Endodermal cell (in vitro differentiated cells): ENCODE measurements at regions not wholly inside any gene's neighbourhood (a gene's known extent, or its start where the extent isn't known, plus 50 kb on each side); places are given as distances from the start of the nearest gene placed in this dataset.

Experiments
- DNase-seq: peaks from one replicate; pipeline ENCODE4 v3.0.0-alpha.2; 2017
- H3K27ac ChIP-seq: 2 replicates; pipeline ENCODE4 v1.5.1; 2013; ENCODE audit warnings: mild to moderate bottlenecking, low read depth, low read length, moderate library complexity
- H3K27me3 ChIP-seq: 2 replicates; pipeline ENCODE4 v1.6.1; 2013; ENCODE audit warnings: mild to moderate bottlenecking, low read length, moderate library complexity; ENCODE audit not compliant: insufficient read depth, control insufficient read depth, poor library complexity, severe bottlenecking
- H3K36me3 ChIP-seq: 2 replicates; pipeline ENCODE4 v1.7.0; 2013; ENCODE audit warnings: mild to moderate bottlenecking, low read length, moderate library complexity; ENCODE audit not compliant: control insufficient read depth, insufficient read depth
- H3K4me1 ChIP-seq: one replicate; pipeline ENCODE4 v1.7.0; 2013; ENCODE audit warnings: low read length; ENCODE audit not compliant: control insufficient read depth, insufficient read depth
- H3K4me3 ChIP-seq: 2 replicates; pipeline ENCODE4 v1.5.1; 2013; ENCODE audit warnings: mild to moderate bottlenecking, low read length, moderate library complexity
- H3K9ac ChIP-seq: 2 replicates; pipeline ENCODE4 v1.6.1; 2013; ENCODE audit warnings: mild to moderate bottlenecking, low read length, moderate library complexity; ENCODE audit not compliant: poor library complexity, severe bottlenecking; ENCODE audit errors: extremely low read depth
- H3K9me3 ChIP-seq: 2 replicates; pipeline ENCODE4 v1.6.1; 2013; ENCODE audit warnings: mild to moderate bottlenecking, low read length, moderate library complexity; ENCODE audit not compliant: control insufficient read depth
- H3K27ac Mint-ChIP-seq: 2 replicates; pipeline ENCODE4 v1.8.0; 2020; ENCODE audit warnings: mixed read lengths
- H3K27me3 Mint-ChIP-seq: 2 replicates; pipeline ENCODE4 v1.8.0; 2021; ENCODE audit warnings: mild to moderate bottlenecking, mixed read lengths; ENCODE audit not compliant: insufficient read depth
- H3K36me3 Mint-ChIP-seq: 2 replicates; pipeline ENCODE4 v1.8.0; 2020; ENCODE audit warnings: low read depth, mixed read lengths
- H3K4me1 Mint-ChIP-seq: 2 replicates; pipeline ENCODE4 v1.8.0; 2020; ENCODE audit warnings: mixed read lengths
- H3K4me3 Mint-ChIP-seq: 2 replicates; pipeline ENCODE4 v1.8.0; 2020; ENCODE audit warnings: mild to moderate bottlenecking, moderate library complexity, mixed read lengths
- H3K9me3 Mint-ChIP-seq: 2 replicates; pipeline ENCODE4 v1.8.0; 2020; ENCODE audit warnings: mild to moderate bottlenecking, mixed read lengths
- WGBS, 2 experiments: methylation state at CpG; one replicate each; pipeline versions ENCODE4 v1.1.5 to v1.1.7; 2013; ENCODE audit warnings: missing lambda C conversion rate in 2 of 2, mixed read lengths in 1 of 2; ENCODE audit not compliant: insufficient coverage in 1 of 2, insufficient read length in 1 of 2; 5-methylcytosine and 5-hydroxymethylcytosine counted together
- TF ChIP-seq, protein P1 (sequence below): fragments of 200-600 bp; sonication (generic); conservative IDR thresholded peaks from 2 replicates; pipeline ENCODE4 v1.5.0; 2021; ENCODE audit warnings: antibody characterized with exemption, mild to moderate bottlenecking

DNA sequence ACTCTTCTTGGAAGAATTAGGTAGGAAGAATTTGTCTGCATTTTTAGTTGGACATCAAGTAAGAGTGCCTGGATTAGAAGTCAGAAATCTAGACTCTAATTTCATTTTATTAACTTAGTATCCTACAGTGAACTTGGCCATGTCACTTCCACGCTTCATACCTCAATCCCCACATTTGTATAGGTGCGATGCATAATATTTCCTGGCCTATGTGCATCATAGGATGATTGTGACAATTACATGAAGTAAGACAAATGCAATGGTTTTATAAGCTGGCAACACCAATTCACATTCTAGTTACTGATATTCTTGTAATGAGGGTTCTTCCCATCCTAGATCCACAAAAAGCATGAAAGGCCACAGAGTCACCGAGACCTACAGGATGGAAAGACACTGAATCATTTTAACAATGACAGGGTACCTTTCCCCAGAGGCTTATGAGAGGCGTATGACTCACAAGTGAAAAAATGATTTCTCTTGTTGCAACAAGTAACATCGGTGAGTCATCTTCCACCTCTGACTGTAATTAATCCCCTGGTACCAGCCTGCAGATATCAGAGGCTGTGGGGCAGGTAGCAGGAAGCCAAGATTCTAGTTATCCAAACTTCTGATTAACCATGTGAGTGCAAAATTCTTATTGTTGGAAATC is 56.0 kb upstream of the OR5AK2 start:
- Histone ChIP-seq H3K27me3 (no peaks in the 10 kb centered on the region), H3K27ac (no peak overlapping the region), H3K4me3 (no peak overlapping the region), H3K9ac (no peak overlapping the region), H3K4me1 (no peaks in the 10 kb centered on the region), H3K36me3 (no peaks in the 10 kb centered on the region), H3K9me3 (no peaks in the 10 kb centered on the region)
- Mint-ChIP-seq H3K27ac (no peak overlapping the region), H3K27me3 (no peaks in the 10 kb centered on the region), H3K4me1 (no peaks in the 10 kb centered on the region), H3K9me3 (no peaks in the 10 kb centered on the region), H3K4me3 (no peak overlapping the region), H3K36me3 (no peaks in the 10 kb centered on the region)
- no peak for DNase-seq
- TF ChIP-seq, protein P1, sequence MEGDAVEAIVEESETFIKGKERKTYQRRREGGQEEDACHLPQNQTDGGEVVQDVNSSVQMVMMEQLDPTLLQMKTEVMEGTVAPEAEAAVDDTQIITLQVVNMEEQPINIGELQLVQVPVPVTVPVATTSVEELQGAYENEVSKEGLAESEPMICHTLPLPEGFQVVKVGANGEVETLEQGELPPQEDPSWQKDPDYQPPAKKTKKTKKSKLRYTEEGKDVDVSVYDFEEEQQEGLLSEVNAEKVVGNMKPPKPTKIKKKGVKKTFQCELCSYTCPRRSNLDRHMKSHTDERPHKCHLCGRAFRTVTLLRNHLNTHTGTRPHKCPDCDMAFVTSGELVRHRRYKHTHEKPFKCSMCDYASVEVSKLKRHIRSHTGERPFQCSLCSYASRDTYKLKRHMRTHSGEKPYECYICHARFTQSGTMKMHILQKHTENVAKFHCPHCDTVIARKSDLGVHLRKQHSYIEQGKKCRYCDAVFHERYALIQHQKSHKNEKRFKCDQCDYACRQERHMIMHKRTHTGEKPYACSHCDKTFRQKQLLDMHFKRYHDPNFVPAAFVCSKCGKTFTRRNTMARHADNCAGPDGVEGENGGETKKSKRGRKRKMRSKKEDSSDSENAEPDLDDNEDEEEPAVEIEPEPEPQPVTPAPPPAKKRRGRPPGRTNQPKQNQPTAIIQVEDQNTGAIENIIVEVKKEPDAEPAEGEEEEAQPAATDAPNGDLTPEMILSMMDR: no peak
- WGBS, 2 experiments: 89 to 90% methylated on average over 5 of the region's 5 CpGs

DNA sequence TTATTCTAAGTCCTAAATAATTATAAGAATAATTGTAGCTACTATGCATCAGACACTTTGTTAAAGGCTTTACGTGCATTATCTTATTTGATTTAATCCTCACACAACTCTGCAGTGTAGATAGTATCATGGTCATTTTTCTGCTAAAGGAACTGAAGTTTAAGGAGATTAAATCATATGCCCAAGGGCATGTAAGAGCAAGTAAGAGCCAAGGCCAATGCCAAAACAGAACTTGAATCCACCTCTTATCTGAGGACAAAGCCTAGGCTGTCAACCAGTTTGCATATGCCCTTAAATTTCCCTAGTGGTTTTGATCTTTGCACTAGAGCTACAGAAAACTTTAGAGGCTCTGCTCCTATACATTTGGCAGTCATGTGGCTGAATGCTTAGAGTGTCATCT is 65.6 kb upstream of the OR5AK2 start:
- no peak for DNase-seq
- Histone ChIP-seq H3K4me3 (no peak overlapping the region), H3K9ac (no peak overlapping the region), H3K27ac (no peak overlapping the region), H3K36me3 (no peaks in the 10 kb centered on the region), H3K27me3 (no peaks in the 10 kb centered on the region), H3K4me1 (peaks cover 4% of the 10 kb centered on the region), H3K9me3 (no peaks in the 10 kb centered on the region)
- H3K27ac Mint-ChIP-seq: no peak overlapping the region
- H3K4me3 Mint-ChIP-seq: no peak overlapping the region
- TF ChIP-seq, protein P1: no peak
- H3K36me3 Mint-ChIP-seq: no peaks in the 10 kb centered on the region
- no peaks in the 10 kb centered on the region for H3K27me3 Mint-ChIP-seq
- H3K4me1 Mint-ChIP-seq: no peaks in the 10 kb centered on the region
- WGBS, 2 experiments: 0% methylated on average over 1 of the region's 1 CpG; no CpG with 5 or more reads in 1 of the 2 experiments
- H3K9me3 Mint-ChIP-seq: peaks cover 15% of the 10 kb centered on the region

DNA sequence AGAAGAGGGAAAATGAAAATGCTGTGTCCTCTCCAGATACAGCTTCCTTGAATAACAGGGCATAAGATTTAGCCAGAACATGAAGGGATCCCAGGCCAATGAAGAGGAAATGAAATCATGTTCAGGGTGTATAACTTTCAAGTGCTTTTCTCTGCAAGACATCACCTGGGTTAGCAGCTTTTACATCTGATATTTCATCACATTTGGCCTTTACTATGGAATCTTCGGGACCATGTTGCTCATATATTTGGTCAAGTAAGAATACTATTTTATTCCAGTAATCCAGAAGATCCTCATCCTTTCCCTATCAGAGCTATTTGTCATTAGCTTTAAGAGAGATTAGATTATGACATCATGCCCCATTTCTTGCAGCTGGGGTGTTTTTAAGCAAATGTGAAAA is 66.3 kb upstream of the OR5AK2 start:
- TF ChIP-seq, protein P1: no peak
- Histone ChIP-seq H3K27ac (no peak overlapping the region), H3K4me3 (no peak overlapping the region), H3K9ac (no peak overlapping the region), H3K36me3 (no peaks in the 10 kb centered on the region), H3K4me1 (peaks cover 4% of the 10 kb centered on the region), H3K27me3 (no peaks in the 10 kb centered on the region), H3K9me3 (no peaks in the 10 kb centered on the region)
- Mint-ChIP-seq H3K27me3 (no peaks in the 10 kb centered on the region), H3K9me3 (peaks cover 15% of the 10 kb centered on the region), H3K4me1 (no peaks in the 10 kb centered on the region), H3K4me3 (no peak overlapping the region), H3K36me3 (no peaks in the 10 kb centered on the region), H3K27ac (no peak overlapping the region)
- 88% methylated on average over 1 of the region's 1 CpG; no CpG with 5 or more reads in 1 of the 2 experiments for WGBS, 2 experiments
- DNase-seq: no peak
